ENCODE measurements at regions not wholly inside any gene's neighbourhood (a gene's known extent, or its start where the extent isn't known, plus 50 kb on each side); places are given as distances from the start of the nearest gene placed in this dataset.

GRCh38 chrX:110987292-110987691 is 108.7 kb upstream of the PAK3 start:
- intact Hi-C loops (cut with micrococcal nuclease; ENCODE audit: unreplicated experiment) = no loop called here
- Histone ChIP-seq H3K4me3 (ENCODE audit: low read depth, low read length, poor library complexity, severe bottlenecking) (no peak overlapping the region), H3K36me3 (ENCODE audit: insufficient read depth, low read length) (no peaks in the 10 kb centered on the region), H3K9me2 (ENCODE audit: insufficient read depth, low read length) (no peaks in the 10 kb centered on the region), H3K4me1 (ENCODE audit: insufficient read depth, low read length, poor library complexity, severe bottlenecking) (no peaks in the 10 kb centered on the region), H3K9me3 (ENCODE audit: low read length) (no peaks in the 10 kb centered on the region), H2AFZ (ENCODE audit: low read length) (no peak overlapping the region), H4K20me1 (ENCODE audit: insufficient read depth, low read length) (no peaks in the 10 kb centered on the region), H3K4me2 (ENCODE audit: low read length) (no peak overlapping the region), H3K79me2 (ENCODE audit: insufficient read depth, low read depth, low read length) (no peaks in the 10 kb centered on the region), H3K27ac (ENCODE audit: low read depth, low read length, poor library complexity, severe bottlenecking) (no peak overlapping the region)
- no peak for TF ChIP-seq CTCF (conservative IDR thresholded peaks at IDR 0.05; ENCODE audit: low read length)
- no peak for TF ChIP-seq EZH2phosphoT487 (IDR thresholded peaks at IDR 0.05; ENCODE audit: borderline replicate concordance, low read depth, low read length)
- ChIA-PET POLR2A (no interaction called here), CTCF (ENCODE audit: unreplicated experiment) (no interaction called here)
- no TSS peak for BruUV-seq (replicated peaks)
- DNase-seq (ENCODE audit: low spot score) = no peak

- ChIA-PET POLR2A (no interaction called here), CTCF (ENCODE audit: unreplicated experiment) (no interaction called here)
- DNase-seq (ENCODE audit: low spot score) = no peak
- H3K9me2 ChIP-seq (ENCODE audit: insufficient read depth, low read length) = no peaks in the 10 kb centered on the region
- BruUV-seq (replicated peaks) = no TSS peak
- H3K27ac ChIP-seq (ENCODE audit: low read depth, low read length, poor library complexity, severe bottlenecking) = no peak overlapping the region
- intact Hi-C loops (cut with micrococcal nuclease; ENCODE audit: unreplicated experiment) = no loop called here
- no peak overlapping the region for H3K4me3 ChIP-seq (ENCODE audit: low read depth, low read length, poor library complexity, severe bottlenecking)
- TF ChIP-seq EZH2phosphoT487 (IDR thresholded peaks at IDR 0.05; ENCODE audit: borderline replicate concordance, low read depth, low read length) (no peak), CTCF (conservative IDR thresholded peaks at IDR 0.05; ENCODE audit: low read length) (no peak)
- H3K36me3 ChIP-seq (ENCODE audit: insufficient read depth, low read length) = no peaks in the 10 kb centered on the region
- no peaks in the 10 kb centered on the region for H3K79me2 ChIP-seq (ENCODE audit: insufficient read depth, low read depth, low read length)
- no peak overlapping the region for H2AFZ ChIP-seq (ENCODE audit: low read length)
- H3K4me2 ChIP-seq (ENCODE audit: low read length) = no peak overlapping the region
- H4K20me1 ChIP-seq (ENCODE audit: insufficient read depth, low read length) = no peaks in the 10 kb centered on the region
- no peaks in the 10 kb centered on the region for H3K9me3 ChIP-seq (ENCODE audit: low read length)
- no peaks in the 10 kb centered on the region for H3K4me1 ChIP-seq (ENCODE audit: insufficient read depth, low read length, poor library complexity, severe bottlenecking)
These were observed 110.5 kb upstream of the PAK3 start for GRCh38 chrX:110985470-110985869.

- ChIA-PET POLR2A (interaction anchor here (0.6 kb wide), 1 partner anchor 100 kb away, joined by 3 read pairs; no protein-coding TSS in a partner anchor), CTCF (ENCODE audit: unreplicated experiment) (no interaction called here)
- Histone ChIP-seq H3K4me2 (ENCODE audit: low read length) (no peak overlapping the region), H3K9me3 (ENCODE audit: low read length) (no peaks in the 10 kb centered on the region), H3K36me3 (ENCODE audit: insufficient read depth, low read length) (no peaks in the 10 kb centered on the region), H3K79me2 (ENCODE audit: insufficient read depth, low read depth, low read length) (no peaks in the 10 kb centered on the region), H3K27ac (ENCODE audit: low read depth, low read length, poor library complexity, severe bottlenecking) (no peak overlapping the region), H3K9me2 (ENCODE audit: insufficient read depth, low read length) (no peaks in the 10 kb centered on the region), H2AFZ (ENCODE audit: low read length) (no peak overlapping the region), H3K4me3 (ENCODE audit: low read depth, low read length, poor library complexity, severe bottlenecking) (no peak overlapping the region), H3K4me1 (ENCODE audit: insufficient read depth, low read length, poor library complexity, severe bottlenecking) (no peaks in the 10 kb centered on the region), H4K20me1 (ENCODE audit: insufficient read depth, low read length) (no peaks in the 10 kb centered on the region)
- no TSS peak for BruUV-seq (replicated peaks)
- intact Hi-C loops (cut with micrococcal nuclease; ENCODE audit: unreplicated experiment) = no loop called here
- no peak for DNase-seq (ENCODE audit: low spot score)
- TF ChIP-seq CTCF (conservative IDR thresholded peaks at IDR 0.05; ENCODE audit: low read length) (no peak), EZH2phosphoT487 (IDR thresholded peaks at IDR 0.05; ENCODE audit: borderline replicate concordance, low read depth, low read length) (no peak)
These were observed 113.0 kb upstream of the PAK3 start for GRCh38 chrX:110983024-110983423.
